NOMO-1 treated with dmso at 0.1 percent for 144 hours (cell line): ENCODE measurements at regions not wholly inside any gene's neighbourhood (a gene's known extent, or its start where the extent isn't known, plus 50 kb on each side); places are given as distances from the start of the nearest gene placed in this dataset.

Experiments used
- DNase-seq: peaks from one replicate; lab custom pipeline; 2025; ENCODE audit not compliant: unreplicated experiment; lab: John Stamatoyannopoulos, UW

DNA sequence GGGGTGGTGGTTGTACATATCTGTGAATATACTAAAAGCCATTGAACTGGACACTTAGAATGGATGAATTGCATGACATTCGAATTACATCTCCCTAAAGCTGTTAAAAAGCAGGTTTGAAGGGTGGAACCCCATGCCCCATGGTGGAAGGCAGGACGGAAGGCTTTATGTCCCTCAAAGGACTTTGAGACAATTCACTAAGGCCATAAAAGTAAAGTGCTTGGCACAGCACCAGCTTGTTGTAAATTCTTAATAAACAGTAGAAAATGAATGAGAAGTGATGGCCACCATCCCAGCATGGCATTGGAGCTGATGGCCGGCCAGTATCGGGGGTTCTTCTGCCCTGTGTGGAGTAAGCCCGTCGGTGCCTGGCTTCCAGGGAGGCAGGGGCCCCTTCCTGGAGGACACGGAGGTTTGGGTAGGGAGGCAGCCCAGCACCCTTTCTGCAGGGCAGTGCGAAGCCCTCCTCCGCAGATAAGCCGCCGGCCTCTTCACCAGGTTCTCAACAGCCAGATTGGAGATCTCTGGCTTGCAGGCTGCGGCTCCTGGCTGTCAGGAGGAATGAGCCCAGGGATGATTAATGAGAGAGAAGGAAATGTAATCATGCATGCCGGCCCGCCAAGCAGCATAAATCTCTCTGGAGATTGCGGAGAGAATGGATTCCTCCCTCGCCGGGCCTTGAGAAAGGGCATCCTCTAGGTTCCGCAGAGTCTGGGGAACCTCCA lies 346.9 kb downstream of the FOXL1 start:
- DNase-seq: no peak

- no peak for DNase-seq
These were observed 348.1 kb downstream of the FOXL1 start for GRCh38 chr16:86926181-86927094.

DNA sequence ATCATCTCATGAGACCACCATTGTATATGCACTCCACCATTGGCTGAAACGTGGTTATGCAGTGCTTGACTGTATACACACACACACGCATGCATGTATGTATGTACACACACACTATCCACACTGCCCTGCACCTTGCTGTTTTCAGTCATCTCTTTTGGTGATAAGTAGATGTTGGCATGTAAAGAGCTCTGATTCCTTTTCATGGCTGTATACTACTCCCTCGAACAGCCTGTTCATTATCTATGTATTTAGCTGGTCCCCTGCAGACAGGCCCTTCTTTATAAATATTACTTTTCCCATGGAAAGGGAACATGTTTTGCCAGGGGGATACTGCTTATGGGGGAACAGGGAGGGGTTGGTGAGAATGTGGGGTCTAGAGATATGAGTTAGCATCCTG lies 349.4 kb downstream of the FOXL1 start:
- no peak for DNase-seq

DNA sequence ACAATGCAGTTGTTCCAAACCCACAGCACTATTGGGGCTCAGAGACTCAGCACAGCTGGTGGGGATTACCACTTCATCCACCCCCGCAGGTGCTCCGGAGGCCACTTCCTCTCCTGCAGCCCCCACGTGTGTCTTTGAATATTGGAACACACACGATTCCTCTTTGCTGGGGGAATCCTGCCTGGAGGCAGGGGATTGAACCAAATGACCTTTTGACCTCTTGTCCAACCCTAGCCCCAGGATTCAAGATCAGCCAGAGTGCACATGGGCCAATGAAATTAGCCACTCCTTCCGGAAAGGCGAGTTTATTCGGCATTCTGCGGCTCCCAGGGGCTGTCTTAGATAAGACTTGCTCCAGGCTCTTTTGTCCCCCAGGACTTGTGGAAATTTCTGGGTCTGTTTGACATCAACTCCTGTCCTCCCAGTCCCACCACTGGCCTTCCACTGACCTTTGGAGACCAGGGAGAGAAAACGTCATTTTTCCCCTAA lies 350.2 kb downstream of the FOXL1 start:
- DNase-seq: no peak

DNA sequence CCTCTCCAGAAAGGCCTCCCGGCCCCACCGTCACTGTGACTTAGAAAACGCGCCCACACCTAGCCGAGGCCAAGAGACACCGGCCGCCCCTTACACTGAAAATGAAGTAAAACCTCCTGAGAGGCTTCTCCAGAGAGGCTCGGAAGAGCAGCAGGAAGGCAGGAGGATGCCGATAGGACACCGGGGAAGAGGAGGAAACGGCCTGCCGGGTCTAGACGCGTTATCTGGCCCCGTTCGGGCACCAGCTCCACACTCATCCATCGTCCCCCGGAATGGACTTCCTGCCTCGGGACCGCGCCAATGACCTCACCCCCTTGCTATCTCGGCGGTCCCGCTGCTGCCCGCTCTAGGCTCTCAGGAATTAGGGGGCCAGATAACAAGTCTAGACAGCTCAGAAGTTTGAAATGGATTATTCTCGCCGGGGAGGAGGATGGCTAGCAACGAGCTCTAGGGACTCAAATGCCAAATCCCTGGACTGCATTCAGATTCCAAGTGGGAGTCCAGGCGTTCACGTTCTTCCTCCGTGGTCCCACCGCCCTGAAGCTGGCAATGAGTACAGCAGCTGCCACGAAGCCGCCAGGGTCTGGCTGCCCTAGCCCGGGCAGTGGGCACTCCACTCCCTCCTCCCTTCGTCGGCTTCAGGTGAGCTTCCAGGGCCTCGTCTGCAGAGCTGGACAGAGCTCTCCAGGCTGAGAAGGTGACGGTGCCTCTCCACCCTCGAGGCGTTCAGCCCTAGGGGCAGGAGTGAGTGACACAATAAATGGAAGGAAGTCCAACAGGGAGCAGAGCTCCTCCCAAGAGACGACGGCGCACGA lies 350.9 kb downstream of the FOXL1 start:
- no peak for DNase-seq

GRCh38 chr16:86930001-86930400 lies 351.7 kb downstream of the FOXL1 start:
- DNase-seq: no peak

- DNase-seq: no peak
These were observed 352.5 kb downstream of the FOXL1 start for GRCh38 chr16:86930663-86931373.

GRCh38 chr16:86931410-86931941 lies 353.1 kb downstream of the FOXL1 start:
- no peak for DNase-seq

- DNase-seq: no peak
These were observed 354.0 kb downstream of the FOXL1 start for GRCh38 chr16:86932130-86932982.

- no peak for DNase-seq
These were observed 356.4 kb downstream of the FOXL1 start for GRCh38 chr16:86934581-86935375.

- DNase-seq: no peak
These were observed 361.3 kb downstream of the FOXL1 start for GRCh38 chr16:86939609-86940008.

- DNase-seq: no peak
These were observed 363.4 kb downstream of the FOXL1 start for GRCh38 chr16:86941731-86942130.

- no peak for DNase-seq
These were observed 364.1 kb downstream of the FOXL1 start for GRCh38 chr16:86942151-86943051.

- no peak for DNase-seq
These were observed 367.0 kb downstream of the FOXL1 start for GRCh38 chr16:86945166-86945900.

DNA sequence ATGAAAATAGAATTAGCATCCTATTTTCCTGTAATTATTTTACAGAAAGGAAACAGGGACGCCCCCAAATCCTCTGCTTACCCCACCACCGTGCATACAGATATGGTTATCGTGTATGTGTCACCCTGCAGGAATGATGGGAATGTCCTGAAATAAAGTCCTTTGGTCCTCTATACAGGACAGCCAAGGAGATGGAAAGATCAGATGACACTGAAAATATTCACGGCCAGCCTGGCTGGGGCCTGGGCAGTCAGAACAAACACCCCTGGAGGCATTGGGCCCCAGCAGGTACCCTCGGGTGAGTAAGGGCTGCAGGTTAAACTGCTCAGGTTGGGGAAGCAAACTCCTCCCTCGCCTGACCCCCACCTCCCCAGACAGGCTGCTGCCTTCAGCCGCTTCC lies 368.0 kb downstream of the FOXL1 start:
- no peak for DNase-seq

- DNase-seq: no peak
These were observed 368.6 kb downstream of the FOXL1 start for GRCh38 chr16:86946981-86947380.

- DNase-seq: no peak
These were observed 369.1 kb downstream of the C16orf95 start for GRCh38 chr16:86948046-86948445.
